ENCODE measurements at regions not wholly inside any gene's neighbourhood (a gene's known extent, or its start where the extent isn't known, plus 50 kb on each side); places are given as distances from the start of the nearest gene placed in this dataset.
"Not testable (repeated sequence)": the region's sequence is repeated elsewhere in the genome, so short reads cannot be mapped to it uniquely, and the experiment has no call there.

GRCh38 chr5:12667818-12668217 is 763.6 kb upstream of the CTNND2 start:
- H3K27me3 ChIP-seq (ENCODE audit: control insufficient read depth, insufficient read depth, low read length); H3K9me3 ChIP-seq (ENCODE audit: control insufficient read depth, low read depth, low read length); H3K27ac ChIP-seq (ENCODE audit: low read length): not testable (repeated sequence)
- peak overlapping the region; percentile 74 for H3K9ac ChIP-seq (ENCODE audit: low read length)
- peaks cover 10% of the 10 kb centered on the region for H3K36me3 ChIP-seq (ENCODE audit: control insufficient read depth, low read depth, low read length)
- H3K4me3 ChIP-seq (ENCODE audit: low read length), result peak overlapping the region; percentile 84
- peaks cover 39% of the 10 kb centered on the region for H3K4me1 ChIP-seq (ENCODE audit: control insufficient read depth, low read depth, low read length)

- Histone ChIP-seq H3K4me1 (ENCODE audit: control insufficient read depth, low read depth, low read length) (peaks cover 28% of the 10 kb centered on the region), H3K9ac (ENCODE audit: low read length) (peak overlapping the region; percentile 74), H3K36me3 (ENCODE audit: control insufficient read depth, low read depth, low read length) (peaks cover 19% of the 10 kb centered on the region), H3K4me3 (ENCODE audit: low read length) (peak overlapping the region; percentile 84)
- H3K27me3 ChIP-seq (ENCODE audit: control insufficient read depth, insufficient read depth, low read length); H3K27ac ChIP-seq (ENCODE audit: low read length); H3K9me3 ChIP-seq (ENCODE audit: control insufficient read depth, low read depth, low read length): not testable (repeated sequence)
These were observed 761.5 kb upstream of the CTNND2 start for GRCh38 chr5:12665772-12666171.

GRCh38 chr5:12662545-12663314 is 758.5 kb upstream of the CTNND2 start:
- H3K9me3 ChIP-seq (ENCODE audit: control insufficient read depth, low read depth, low read length), result no peaks in the 10 kb centered on the region
- no peak overlapping the region for H3K27ac ChIP-seq (ENCODE audit: low read length)
- H3K9ac ChIP-seq (ENCODE audit: low read length), result no peak overlapping the region
- H3K27me3 ChIP-seq (ENCODE audit: control insufficient read depth, insufficient read depth, low read length), result no peaks in the 10 kb centered on the region
- H3K4me3 ChIP-seq (ENCODE audit: low read length), result peak overlapping the region; percentile 44
- H3K36me3 ChIP-seq (ENCODE audit: control insufficient read depth, low read depth, low read length), result peaks cover 44% of the 10 kb centered on the region
- H3K4me1 ChIP-seq (ENCODE audit: control insufficient read depth, low read depth, low read length), result peaks cover 5% of the 10 kb centered on the region

GRCh38 chr5:12661617-12662370 is 757.5 kb upstream of the CTNND2 start:
- no peak overlapping the region for H3K27ac ChIP-seq (ENCODE audit: low read length)
- H3K27me3 ChIP-seq (ENCODE audit: control insufficient read depth, insufficient read depth, low read length), result no peaks in the 10 kb centered on the region
- peaks cover 44% of the 10 kb centered on the region for H3K36me3 ChIP-seq (ENCODE audit: control insufficient read depth, low read depth, low read length)
- no peak overlapping the region for H3K4me3 ChIP-seq (ENCODE audit: low read length)
- no peaks in the 10 kb centered on the region for H3K9me3 ChIP-seq (ENCODE audit: control insufficient read depth, low read depth, low read length)
- H3K4me1 ChIP-seq (ENCODE audit: control insufficient read depth, low read depth, low read length), result peaks cover 7% of the 10 kb centered on the region
- no peak overlapping the region for H3K9ac ChIP-seq (ENCODE audit: low read length)

- not testable (repeated sequence) for H3K9me3 ChIP-seq (ENCODE audit: control insufficient read depth, low read depth, low read length); H3K27me3 ChIP-seq (ENCODE audit: control insufficient read depth, insufficient read depth, low read length); H3K4me3 ChIP-seq (ENCODE audit: low read length); H3K4me1 ChIP-seq (ENCODE audit: control insufficient read depth, low read depth, low read length); H3K9ac ChIP-seq (ENCODE audit: low read length); H3K27ac ChIP-seq (ENCODE audit: low read length)
- peaks cover 50% of the 10 kb centered on the region for H3K36me3 ChIP-seq (ENCODE audit: control insufficient read depth, low read depth, low read length)
These were observed 756.2 kb upstream of the CTNND2 start for GRCh38 chr5:12660279-12661107.

GRCh38 chr5:12659686-12660085 is 755.4 kb upstream of the CTNND2 start:
- Histone ChIP-seq H3K4me3 (ENCODE audit: low read length) (no peak overlapping the region), H3K27me3 (ENCODE audit: control insufficient read depth, insufficient read depth, low read length) (no peaks in the 10 kb centered on the region), H3K27ac (ENCODE audit: low read length) (no peak overlapping the region), H3K9me3 (ENCODE audit: control insufficient read depth, low read depth, low read length) (no peaks in the 10 kb centered on the region), H3K9ac (ENCODE audit: low read length) (no peak overlapping the region), H3K36me3 (ENCODE audit: control insufficient read depth, low read depth, low read length) (peaks cover 54% of the 10 kb centered on the region), H3K4me1 (ENCODE audit: control insufficient read depth, low read depth, low read length) (peaks cover 8% of the 10 kb centered on the region)

GRCh38 chr5:12658871-12659446 is 754.7 kb upstream of the CTNND2 start:
- Histone ChIP-seq H3K9me3 (ENCODE audit: control insufficient read depth, low read depth, low read length) (no peaks in the 10 kb centered on the region), H3K27ac (ENCODE audit: low read length) (no peak overlapping the region)

GRCh38 chr5:12657914-12658474 is 753.7 kb upstream of the CTNND2 start:
- not testable (repeated sequence) for H3K9me3 ChIP-seq (ENCODE audit: control insufficient read depth, low read depth, low read length); H3K27me3 ChIP-seq (ENCODE audit: control insufficient read depth, insufficient read depth, low read length); H3K4me3 ChIP-seq (ENCODE audit: low read length); H3K4me1 ChIP-seq (ENCODE audit: control insufficient read depth, low read depth, low read length); H3K9ac ChIP-seq (ENCODE audit: low read length); H3K27ac ChIP-seq (ENCODE audit: low read length)
- peaks cover 49% of the 10 kb centered on the region for H3K36me3 ChIP-seq (ENCODE audit: control insufficient read depth, low read depth, low read length)

More at GRCh38 chr5:12658871-12659446, 754.7 kb upstream of the CTNND2 start:
- Histone ChIP-seq H3K4me3 (ENCODE audit: low read length) (no peak overlapping the region), H3K36me3 (ENCODE audit: control insufficient read depth, low read depth, low read length) (peaks cover 55% of the 10 kb centered on the region), H3K9ac (ENCODE audit: low read length) (no peak overlapping the region), H3K4me1 (ENCODE audit: control insufficient read depth, low read depth, low read length) (peaks cover 8% of the 10 kb centered on the region), H3K27me3 (ENCODE audit: control insufficient read depth, insufficient read depth, low read length) (no peaks in the 10 kb centered on the region)

GRCh38 chr5:12655675-12656074 is 751.4 kb upstream of the CTNND2 start:
- peaks cover 3% of the 10 kb centered on the region for H3K4me1 ChIP-seq (ENCODE audit: control insufficient read depth, low read depth, low read length)
- no peak overlapping the region for H3K9ac ChIP-seq (ENCODE audit: low read length)
- H3K27me3 ChIP-seq (ENCODE audit: control insufficient read depth, insufficient read depth, low read length), result no peaks in the 10 kb centered on the region
- peaks cover 39% of the 10 kb centered on the region for H3K36me3 ChIP-seq (ENCODE audit: control insufficient read depth, low read depth, low read length)
- no peaks in the 10 kb centered on the region for H3K9me3 ChIP-seq (ENCODE audit: control insufficient read depth, low read depth, low read length)
- no peak overlapping the region for H3K27ac ChIP-seq (ENCODE audit: low read length)
- H3K4me3 ChIP-seq (ENCODE audit: low read length), result no peak overlapping the region

GRCh38 chr5:12652201-12652600 is 748.0 kb upstream of the CTNND2 start:
- Histone ChIP-seq H3K9ac (ENCODE audit: low read length) (no peak overlapping the region), H3K4me1 (ENCODE audit: control insufficient read depth, low read depth, low read length) (peaks cover 3% of the 10 kb centered on the region), H3K36me3 (ENCODE audit: control insufficient read depth, low read depth, low read length) (peaks cover 14% of the 10 kb centered on the region), H3K4me3 (ENCODE audit: low read length) (no peak overlapping the region), H3K9me3 (ENCODE audit: control insufficient read depth, low read depth, low read length) (no peaks in the 10 kb centered on the region), H3K27me3 (ENCODE audit: control insufficient read depth, insufficient read depth, low read length) (no peaks in the 10 kb centered on the region), H3K27ac (ENCODE audit: low read length) (no peak overlapping the region)

GRCh38 chr5:12648558-12648957 is 744.3 kb upstream of the CTNND2 start:
- no peaks in the 10 kb centered on the region for H3K36me3 ChIP-seq (ENCODE audit: control insufficient read depth, low read depth, low read length)
- H3K4me3 ChIP-seq (ENCODE audit: low read length), result no peak overlapping the region
- H3K27me3 ChIP-seq (ENCODE audit: control insufficient read depth, insufficient read depth, low read length), result no peaks in the 10 kb centered on the region
- H3K27ac ChIP-seq (ENCODE audit: low read length), result no peak overlapping the region
- peaks cover 6% of the 10 kb centered on the region for H3K4me1 ChIP-seq (ENCODE audit: control insufficient read depth, low read depth, low read length)
- no peak overlapping the region for H3K9ac ChIP-seq (ENCODE audit: low read length)
- H3K9me3 ChIP-seq (ENCODE audit: control insufficient read depth, low read depth, low read length), result no peaks in the 10 kb centered on the region

Data from iPS-18a (cell line).